Uterus (tissue), 2 donors: ENCODE measurements at regions not wholly inside any gene's neighbourhood (a gene's known extent, or its start where the extent isn't known, plus 50 kb on each side); places are given as distances from the start of the nearest gene placed in this dataset.

Source experiments
- CTCF ChIP-seq, 4 experiments: fragments of 200-600 bp in 2 of 4; fragments of 450-650 bp in 2 of 4; sonication (generic) in 2 of 4; IDR thresholded peaks; one replicate each; pipeline ENCODE4 v1.5.1; 2016 to 2019; ENCODE audit warnings: antibody characterized with exemption in 4 of 4, mild to moderate bottlenecking in 2 of 4, moderate library complexity in 1 of 4
- POLR2A ChIP-seq, 2 donors: fragments of 450-650 bp; IDR thresholded peaks; one replicate each; pipeline ENCODE4 v1.6.1; 2016; ENCODE audit warnings: antibody characterized with exemption in 2 of 2, mild to moderate bottlenecking in 1 of 2, moderate library complexity in 1 of 2

- TF ChIP-seq CTCF (IDR thresholded peaks at IDR 0.05): no peak
- no peak for TF ChIP-seq POLR2A (IDR thresholded peaks at IDR 0.05)
Measured at GRCh38 chr13:87887459-87888123, 216.4 kb downstream of the SLITRK5 start.
